Omental fat pad (tissue), 3 donors: ENCODE measurements at regions not wholly inside any gene's neighbourhood (a gene's known extent, or its start where the extent isn't known, plus 50 kb on each side); places are given as distances from the start of the nearest gene placed in this dataset.

Experiments used
- ATAC-seq: fragments of 150-250 bp; one replicate; pipeline ENCODE4 v1.9.1; 2016; ENCODE audit warnings: mild to moderate bottlenecking, moderate library complexity; ENCODE audit not compliant: low FRiP score
- DNase-seq: peaks from one replicate; pipeline ENCODE4 v3.0.0-alpha.2; 2019; ENCODE audit warnings: low spot score
- TF ChIP-seq, protein P1 (sequence below), 3 donors: fragments of 450-650 bp; IDR thresholded peaks; one replicate each; pipeline ENCODE4 v1.5.1; 2016 to 2017; ENCODE audit warnings: antibody characterized with exemption in 3 of 3, mild to moderate bottlenecking in 3 of 3, moderate library complexity in 2 of 3

DNA sequence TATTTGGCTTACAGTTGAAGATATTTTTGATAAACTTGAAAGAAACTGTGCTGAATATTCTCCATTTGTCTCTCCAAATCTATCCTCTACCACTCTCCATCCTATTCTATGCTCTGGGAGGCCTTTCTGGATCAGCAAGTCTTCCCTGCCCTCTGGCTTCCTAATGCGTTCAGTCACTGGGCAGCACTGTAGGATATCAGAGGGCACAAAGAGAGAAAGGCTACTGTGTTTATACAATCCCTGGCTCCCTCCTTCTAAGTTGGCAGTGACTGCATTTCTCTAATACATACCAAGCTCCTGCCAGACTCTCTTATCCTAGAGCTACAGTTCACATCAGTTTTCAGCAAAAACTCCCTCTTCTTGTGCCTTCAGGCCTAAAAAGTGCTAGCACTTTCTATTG is 102.1 kb upstream of the FHIT start:
- TF ChIP-seq, protein P1, sequence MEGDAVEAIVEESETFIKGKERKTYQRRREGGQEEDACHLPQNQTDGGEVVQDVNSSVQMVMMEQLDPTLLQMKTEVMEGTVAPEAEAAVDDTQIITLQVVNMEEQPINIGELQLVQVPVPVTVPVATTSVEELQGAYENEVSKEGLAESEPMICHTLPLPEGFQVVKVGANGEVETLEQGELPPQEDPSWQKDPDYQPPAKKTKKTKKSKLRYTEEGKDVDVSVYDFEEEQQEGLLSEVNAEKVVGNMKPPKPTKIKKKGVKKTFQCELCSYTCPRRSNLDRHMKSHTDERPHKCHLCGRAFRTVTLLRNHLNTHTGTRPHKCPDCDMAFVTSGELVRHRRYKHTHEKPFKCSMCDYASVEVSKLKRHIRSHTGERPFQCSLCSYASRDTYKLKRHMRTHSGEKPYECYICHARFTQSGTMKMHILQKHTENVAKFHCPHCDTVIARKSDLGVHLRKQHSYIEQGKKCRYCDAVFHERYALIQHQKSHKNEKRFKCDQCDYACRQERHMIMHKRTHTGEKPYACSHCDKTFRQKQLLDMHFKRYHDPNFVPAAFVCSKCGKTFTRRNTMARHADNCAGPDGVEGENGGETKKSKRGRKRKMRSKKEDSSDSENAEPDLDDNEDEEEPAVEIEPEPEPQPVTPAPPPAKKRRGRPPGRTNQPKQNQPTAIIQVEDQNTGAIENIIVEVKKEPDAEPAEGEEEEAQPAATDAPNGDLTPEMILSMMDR (IDR thresholded peaks at IDR 0.05): no peak
- ATAC-seq (no peak), DNase-seq (no peak)

GRCh38 chr3:61354604-61355003 is 103.4 kb upstream of the FHIT start:
- ATAC-seq (no peak), DNase-seq (no peak)
- TF ChIP-seq, protein P1 (IDR thresholded peaks at IDR 0.05): no peak

GRCh38 chr3:61356685-61357084 is 105.4 kb upstream of the FHIT start:
- no peak for DNase-seq
- TF ChIP-seq, protein P1 (IDR thresholded peaks at IDR 0.05): no peak
- ATAC-seq: no peak

DNA sequence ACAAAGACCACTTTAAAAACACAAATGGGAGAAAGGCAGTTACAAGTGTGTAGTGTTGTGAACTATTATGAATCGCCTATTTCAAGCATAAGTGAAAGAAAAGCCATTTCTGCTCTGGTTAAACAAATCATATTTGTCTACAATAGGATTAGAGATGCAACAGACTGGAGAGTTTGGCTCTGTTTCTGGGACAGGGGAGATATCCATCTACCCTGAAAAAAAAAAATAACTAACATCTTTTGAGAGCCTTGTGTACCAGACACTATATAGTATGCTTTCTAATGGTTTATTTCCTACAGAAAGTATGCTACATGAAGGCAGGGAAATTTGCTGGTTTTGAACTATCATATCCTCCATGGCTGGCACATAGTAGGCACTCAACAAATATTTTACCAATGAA is 106.7 kb upstream of the FHIT start:
- no peak for DNase-seq
- TF ChIP-seq, protein P1 (IDR thresholded peaks at IDR 0.05): no peak
- no peak for ATAC-seq

DNA sequence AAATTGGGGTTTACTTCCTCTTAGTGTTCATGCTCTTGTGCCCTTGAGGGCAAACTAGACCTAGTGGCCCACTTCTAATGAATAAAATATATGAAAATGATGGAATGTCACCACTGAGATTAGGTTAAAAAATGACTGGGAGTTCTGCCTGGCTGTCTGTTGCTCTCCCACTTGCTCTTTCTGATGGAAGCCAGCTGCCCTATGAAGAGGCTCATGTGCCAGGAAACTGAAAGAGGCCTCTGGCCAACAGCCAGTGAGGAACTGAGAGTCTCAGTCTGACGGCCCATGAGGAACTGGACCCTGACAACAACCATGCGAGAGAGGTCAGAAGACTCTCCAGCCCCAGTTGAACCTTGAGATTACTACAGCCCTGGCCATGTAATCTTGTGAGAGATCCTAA is 107.1 kb upstream of the FHIT start:
- TF ChIP-seq, protein P1 (IDR thresholded peaks at IDR 0.05): no peak
- ATAC-seq (peak; percentile 68), DNase-seq (peak; percentile 24)

- DNase-seq (no peak), ATAC-seq (no peak)
- TF ChIP-seq, protein P1 (IDR thresholded peaks at IDR 0.05): no peak
These were observed 109.2 kb upstream of the FHIT start for GRCh38 chr3:61360297-61360965.

GRCh38 chr3:61369678-61370077 is 118.4 kb upstream of the FHIT start:
- DNase-seq: no peak
- ATAC-seq: no peak
- TF ChIP-seq, protein P1 (IDR thresholded peaks at IDR 0.05): no peak
